ENCODE measurements at regions not wholly inside any gene's neighbourhood (a gene's known extent, or its start where the extent isn't known, plus 50 kb on each side); places are given as distances from the start of the nearest gene placed in this dataset.
"Not testable (repeated sequence)": the region's sequence is repeated elsewhere in the genome, so short reads cannot be mapped to it uniquely, and the experiment has no call there.

DNA sequence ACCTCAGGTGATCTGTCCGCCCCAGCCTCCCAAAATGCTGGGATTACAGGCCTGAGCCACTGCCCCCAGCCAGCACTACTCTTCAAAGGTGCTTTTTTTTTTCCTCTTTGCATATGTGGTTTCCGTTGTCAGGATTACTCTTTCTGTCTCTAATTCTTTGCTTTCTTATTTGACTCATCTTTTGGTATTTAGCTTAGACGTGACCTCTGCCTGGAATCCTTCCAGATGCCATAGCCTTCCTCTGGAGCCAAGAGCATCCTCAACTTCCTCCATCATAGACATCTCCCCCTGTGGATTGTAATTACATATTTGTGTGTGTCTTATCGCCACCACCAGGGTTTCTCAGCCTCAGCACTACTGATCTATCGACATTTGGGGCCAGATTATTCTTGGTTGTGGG is 84.4 kb upstream of the XYLT1 start:
- H3K36me3 ChIP-seq (ENCODE audit: control insufficient read depth, low read length), result no peaks in the 10 kb centered on the region
- no peaks in the 10 kb centered on the region for H3K4me1 ChIP-seq (ENCODE audit: control insufficient read depth, low read length)
- no peaks in the 10 kb centered on the region for H3K9me3 ChIP-seq (ENCODE audit: control insufficient read depth, insufficient read depth, low read length)
- H4K20me1 ChIP-seq (ENCODE audit: control insufficient read depth, insufficient read depth, low read depth, low read length), result no peaks in the 10 kb centered on the region
- H3K27ac ChIP-seq (ENCODE audit: low read depth, low read length), result no peak overlapping the region
- H3K4me3 ChIP-seq (ENCODE audit: low read length), result no peak overlapping the region
- H3K79me2 ChIP-seq (ENCODE audit: control insufficient read depth, low read length), result no peaks in the 10 kb centered on the region
- no peaks in the 10 kb centered on the region for H3F3A ChIP-seq (ENCODE audit: control insufficient read depth, insufficient read depth)
- no peak overlapping the region for H3K4me2 ChIP-seq (ENCODE audit: low read length)
- H3K9me2 ChIP-seq (replicated peaks; ENCODE audit: control insufficient read depth, low read length), result no peaks in the 10 kb centered on the region
- H3K27me3 ChIP-seq (ENCODE audit: control insufficient read depth, low read length), result peaks cover 8% of the 10 kb centered on the region
- TF ChIP-seq EZH2phosphoT487 (IDR thresholded peaks at IDR 0.05; ENCODE audit: borderline replicate concordance, low read length), result no peak
- TF ChIP-seq, protein P1, sequence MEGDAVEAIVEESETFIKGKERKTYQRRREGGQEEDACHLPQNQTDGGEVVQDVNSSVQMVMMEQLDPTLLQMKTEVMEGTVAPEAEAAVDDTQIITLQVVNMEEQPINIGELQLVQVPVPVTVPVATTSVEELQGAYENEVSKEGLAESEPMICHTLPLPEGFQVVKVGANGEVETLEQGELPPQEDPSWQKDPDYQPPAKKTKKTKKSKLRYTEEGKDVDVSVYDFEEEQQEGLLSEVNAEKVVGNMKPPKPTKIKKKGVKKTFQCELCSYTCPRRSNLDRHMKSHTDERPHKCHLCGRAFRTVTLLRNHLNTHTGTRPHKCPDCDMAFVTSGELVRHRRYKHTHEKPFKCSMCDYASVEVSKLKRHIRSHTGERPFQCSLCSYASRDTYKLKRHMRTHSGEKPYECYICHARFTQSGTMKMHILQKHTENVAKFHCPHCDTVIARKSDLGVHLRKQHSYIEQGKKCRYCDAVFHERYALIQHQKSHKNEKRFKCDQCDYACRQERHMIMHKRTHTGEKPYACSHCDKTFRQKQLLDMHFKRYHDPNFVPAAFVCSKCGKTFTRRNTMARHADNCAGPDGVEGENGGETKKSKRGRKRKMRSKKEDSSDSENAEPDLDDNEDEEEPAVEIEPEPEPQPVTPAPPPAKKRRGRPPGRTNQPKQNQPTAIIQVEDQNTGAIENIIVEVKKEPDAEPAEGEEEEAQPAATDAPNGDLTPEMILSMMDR (IDR thresholded peaks at IDR 0.05; ENCODE audit: low read depth, low read length, poor library complexity, severe bottlenecking), result no peak

DNA sequence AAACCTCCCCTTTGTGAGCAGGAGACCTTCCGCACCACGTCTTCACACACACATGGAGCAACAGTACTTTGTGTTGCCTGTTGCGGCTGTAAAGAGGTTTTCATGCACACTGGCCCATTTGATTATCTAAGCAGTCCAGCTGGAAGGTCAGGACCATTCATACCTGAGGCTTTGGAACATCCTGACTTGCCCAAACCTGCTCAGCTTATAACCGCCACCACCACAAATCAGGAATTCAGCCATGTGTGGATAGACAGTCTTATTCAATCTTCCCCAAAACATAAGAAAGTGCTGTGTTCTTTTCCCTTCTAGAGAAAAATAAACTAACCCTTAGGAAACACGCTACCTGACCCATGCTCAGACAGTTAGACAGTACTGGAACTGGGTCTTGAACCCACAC is 81.6 kb upstream of the XYLT1 start:
- no peak overlapping the region for H3K4me2 ChIP-seq (ENCODE audit: low read length)
- H3K9me3 ChIP-seq (ENCODE audit: control insufficient read depth, insufficient read depth, low read length), result no peaks in the 10 kb centered on the region
- no peak overlapping the region for H3K4me3 ChIP-seq (ENCODE audit: low read length)
- no peaks in the 10 kb centered on the region for H4K20me1 ChIP-seq (ENCODE audit: control insufficient read depth, insufficient read depth, low read depth, low read length)
- TF ChIP-seq, protein P1 (IDR thresholded peaks at IDR 0.05; ENCODE audit: low read depth, low read length, poor library complexity, severe bottlenecking), result no peak
- TF ChIP-seq EZH2phosphoT487 (IDR thresholded peaks at IDR 0.05; ENCODE audit: borderline replicate concordance, low read length), result no peak
- no peak overlapping the region for H3K27ac ChIP-seq (ENCODE audit: low read depth, low read length)
- H3K79me2 ChIP-seq (ENCODE audit: control insufficient read depth, low read length), result no peaks in the 10 kb centered on the region
- H3K4me1 ChIP-seq (ENCODE audit: control insufficient read depth, low read length), result no peaks in the 10 kb centered on the region
- H3F3A ChIP-seq (ENCODE audit: control insufficient read depth, insufficient read depth), result no peaks in the 10 kb centered on the region
- H3K36me3 ChIP-seq (ENCODE audit: control insufficient read depth, low read length), result no peaks in the 10 kb centered on the region
- H3K9me2 ChIP-seq (replicated peaks; ENCODE audit: control insufficient read depth, low read length), result no peaks in the 10 kb centered on the region
- no peaks in the 10 kb centered on the region for H3K27me3 ChIP-seq (ENCODE audit: control insufficient read depth, low read length)

DNA sequence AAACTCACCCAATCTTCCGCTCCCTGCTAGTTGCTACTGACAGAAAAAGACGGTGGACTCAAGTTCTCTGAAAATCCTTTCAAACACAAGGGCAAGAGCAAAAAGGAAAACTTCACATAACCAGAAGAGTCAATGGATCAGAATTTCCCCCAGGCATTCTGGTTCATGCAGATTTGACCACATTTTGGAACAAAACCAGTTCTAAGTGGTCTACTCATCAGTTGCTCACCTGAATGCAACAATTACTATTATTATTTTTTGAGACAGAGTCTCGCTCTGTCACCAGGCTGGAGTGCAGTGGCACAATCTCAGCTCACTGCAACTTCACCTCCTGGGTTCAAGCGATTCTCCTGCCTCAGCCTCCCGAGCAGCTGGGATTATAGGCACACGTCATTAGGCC is 80.9 kb upstream of the XYLT1 start:
- not testable (repeated sequence) for H3K36me3 ChIP-seq (ENCODE audit: control insufficient read depth, low read length); H3F3A ChIP-seq (ENCODE audit: control insufficient read depth, insufficient read depth); H3K4me1 ChIP-seq (ENCODE audit: control insufficient read depth, low read length); H4K20me1 ChIP-seq (ENCODE audit: control insufficient read depth, insufficient read depth, low read depth, low read length); H3K79me2 ChIP-seq (ENCODE audit: control insufficient read depth, low read length); H3K4me3 ChIP-seq (ENCODE audit: low read length); H3K27me3 ChIP-seq (ENCODE audit: control insufficient read depth, low read length); H3K9me3 ChIP-seq (ENCODE audit: control insufficient read depth, insufficient read depth, low read length); H3K27ac ChIP-seq (ENCODE audit: low read depth, low read length); H3K9me2 ChIP-seq (replicated peaks; ENCODE audit: control insufficient read depth, low read length); H3K4me2 ChIP-seq (ENCODE audit: low read length)

DNA sequence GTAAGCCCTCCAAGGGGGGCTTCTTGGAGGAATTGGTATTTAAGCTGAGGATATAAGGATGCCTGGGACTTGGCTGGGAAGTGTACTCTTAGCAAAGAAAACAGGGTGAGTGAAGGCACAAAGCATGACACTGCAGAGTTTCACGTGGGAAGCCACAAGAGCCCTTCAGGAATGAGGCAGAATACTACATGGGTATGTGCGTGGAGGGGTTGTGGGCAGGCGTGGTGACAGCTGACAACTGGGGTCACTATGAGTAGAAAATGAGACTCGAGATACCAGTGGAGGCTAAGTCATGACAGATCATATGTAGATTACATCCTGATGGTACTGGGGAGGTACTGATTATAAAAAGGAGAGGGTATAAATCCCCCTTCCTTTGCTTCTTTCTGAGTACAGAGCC is 78.1 kb upstream of the XYLT1 start:
- Histone ChIP-seq H4K20me1 (ENCODE audit: control insufficient read depth, insufficient read depth, low read depth, low read length) (no peaks in the 10 kb centered on the region), H3K4me1 (ENCODE audit: control insufficient read depth, low read length) (no peaks in the 10 kb centered on the region), H3K4me3 (ENCODE audit: low read length) (no peak overlapping the region), H3K27ac (ENCODE audit: low read depth, low read length) (no peak overlapping the region), H3F3A (ENCODE audit: control insufficient read depth, insufficient read depth) (no peaks in the 10 kb centered on the region), H3K4me2 (ENCODE audit: low read length) (no peak overlapping the region), H3K27me3 (ENCODE audit: control insufficient read depth, low read length) (0 out of 2 replicates have a peak, but pooled peaks cover 3% of the 10 kb centered on the region), H3K79me2 (ENCODE audit: control insufficient read depth, low read length) (no peaks in the 10 kb centered on the region), H3K9me3 (ENCODE audit: control insufficient read depth, insufficient read depth, low read length) (no peaks in the 10 kb centered on the region), H3K9me2 (replicated peaks; ENCODE audit: control insufficient read depth, low read length) (no peaks in the 10 kb centered on the region), H3K36me3 (ENCODE audit: control insufficient read depth, low read length) (no peaks in the 10 kb centered on the region)
- TF ChIP-seq, protein P1 (IDR thresholded peaks at IDR 0.05; ENCODE audit: low read depth, low read length, poor library complexity, severe bottlenecking), result no peak
- TF ChIP-seq EZH2phosphoT487 (IDR thresholded peaks at IDR 0.05; ENCODE audit: borderline replicate concordance, low read length), result no peak
